HCT116 (cell line): ENCODE measurements at regions not wholly inside any gene's neighbourhood (a gene's known extent, or its start where the extent isn't known, plus 50 kb on each side); places are given as distances from the start of the nearest gene placed in this dataset.

Experiments used
- ATAC-seq: fragments of 200-7000 bp; cut with Tn5 transposase; 2 replicates; pipeline ENCODE4 v1.9.1; 2020; ENCODE audit warnings: mild to moderate bottlenecking, moderate library complexity
- BruUV-seq: library from RNA; stranded (reverse); fragments of 400-500 nt; replicated peaks from 2 replicates; lab custom pipeline; 2021; lab: Mats Ljungman, UMichigan
- CTCF ChIA-PET: fragments of 300-600 bp; sonication (Branson Sonifier 250); formaldehyde crosslinking; loops from one replicate; lab custom pipeline; 2021; ENCODE audit warnings: antibody characterized with exemption; lab: Charles Lee
- POLR2A ChIA-PET: fragments of 300-600, 350-600 bp; sonication (Branson Sonifier 250); formaldehyde crosslinking; loops from one replicate; lab custom pipeline; 2021; ENCODE audit warnings: antibody characterized with exemption; lab: Charles Lee
- RAD21 ChIA-PET, 2 experiments: fragments of 300-600 bp; sonication (Branson Sonifier 250); formaldehyde crosslinking; loops; one replicate each; lab custom pipeline; 2023; ENCODE audit warnings: low total read pairs in 2 of 2; ENCODE audit not compliant: uncharacterized antibody in 2 of 2, unreplicated experiment in 2 of 2, low non-redundant PET in 1 of 2; lab: Charles Lee
- DNase-seq: peaks from one replicate; pipeline ENCODE4 v3.0.0-alpha.2; 2010; ENCODE audit warnings: low read depth, low spot score
- H2AFZ ChIP-seq: fragments of 200-600 bp; shearing (Covaris generic), sonication (generic); 2 replicates; pipeline ENCODE4 v1.6.1; 2017; ENCODE audit warnings: low read depth, mixed run types, mixed read lengths, antibody characterized with exemption, low read length; ENCODE audit not compliant: poor library complexity, severe bottlenecking
- H3K27ac ChIP-seq: 2 replicates; pipeline ENCODE4 v1.5.1; 2012; ENCODE audit warnings: low read depth, low read length
- H3K27me3 ChIP-seq: fragments of 200-600 bp; sonication (generic); 2 replicates; pipeline ENCODE4 v1.6.1; 2016; ENCODE audit warnings: mixed run types, low read length, mixed read lengths; ENCODE audit not compliant: insufficient read depth
- H3K36me3 ChIP-seq, 2 experiments: fragments of 200-500 bp in 1 of 2; fragments of 200-600 bp in 1 of 2; sonication (Bioruptor generic) in 1 of 2; sonication (generic) in 1 of 2; 2 replicates each; pipeline versions ENCODE4 v1.5.1 to v1.6.1; 2014 to 2016; ENCODE audit warnings: low read length in 2 of 2, inconsistent platforms in 1 of 2, mixed read lengths in 1 of 2, mixed run types in 1 of 2; ENCODE audit not compliant: insufficient read depth in 2 of 2, control insufficient read depth in 1 of 2
- H3K4me1 ChIP-seq, 2 experiments: fragments of 200-600 bp in 1 of 2; sonication (generic) in 1 of 2; 2 replicates each; pipeline versions ENCODE4 v1.5.1 to v1.6.1; 2012 to 2017; ENCODE audit warnings: low read length in 2 of 2, inconsistent platforms in 1 of 2, mild to moderate bottlenecking in 1 of 2, mixed read lengths in 1 of 2, mixed run types in 1 of 2, moderate library complexity in 1 of 2; ENCODE audit not compliant: insufficient read depth in 2 of 2, control insufficient read depth in 1 of 2
- H3K4me2 ChIP-seq: fragments of 200-600 bp; sonication (generic); 2 replicates; pipeline ENCODE4 v1.6.1; 2017; ENCODE audit warnings: mixed run types, low read length, mixed read lengths
- H3K4me3 ChIP-seq, 2 experiments: fragments of 200-600 bp in 1 of 2; sonication (generic) in 1 of 2; replicated peaks in 1 of 2; 2 replicates each; pipeline ENCODE4 v1.5.1; 2011 to 2016; ENCODE audit warnings: low read length in 2 of 2, control low read depth in 1 of 2, low read depth in 1 of 2, mild to moderate bottlenecking in 1 of 2, mixed read lengths in 1 of 2, mixed run types in 1 of 2
- H3K79me2 ChIP-seq: fragments of 200-600 bp; sonication (generic); 2 replicates; pipeline ENCODE4 v1.6.1; 2017; ENCODE audit warnings: mild to moderate bottlenecking, mixed run types, low read length, moderate library complexity, mixed read lengths; ENCODE audit not compliant: insufficient read depth
- H3K9ac ChIP-seq: fragments of 200-600 bp; sonication (generic); 2 replicates; pipeline ENCODE4 v1.6.1; 2016; ENCODE audit warnings: low read length, mixed read lengths
- H3K9me2 ChIP-seq: fragments of 200-600 bp; sonication (generic), shearing (Covaris generic); 2 replicates; pipeline ENCODE4 v1.6.1; 2017; ENCODE audit warnings: mixed run types, mild to moderate bottlenecking, moderate library complexity; ENCODE audit not compliant: insufficient read depth
- H3K9me3 ChIP-seq, 2 experiments: fragments of 200-500 bp in 1 of 2; fragments of 200-600 bp in 1 of 2; sonication (Bioruptor generic) in 1 of 2; sonication (generic) in 1 of 2; 2 replicates each; pipeline ENCODE4 v1.6.1; 2014 to 2017; ENCODE audit warnings: low read length in 2 of 2, mixed read lengths in 2 of 2, inconsistent platforms in 1 of 2, low read depth in 1 of 2, mild to moderate bottlenecking in 1 of 2, mixed run types in 1 of 2, moderate library complexity in 1 of 2; ENCODE audit not compliant: control insufficient read depth in 1 of 2, insufficient read depth in 1 of 2
- H4K20me1 ChIP-seq: fragments of 200-600 bp; sonication (generic), shearing (Covaris generic); 2 replicates; pipeline ENCODE4 v1.6.1; 2017; ENCODE audit warnings: mixed run types, mild to moderate bottlenecking, moderate library complexity; ENCODE audit not compliant: insufficient read depth
- ATF3 ChIP-seq: IDR thresholded peaks from 2 replicates; pipeline ENCODE4 v1.6.1; 2012
- CBX3 ChIP-seq: IDR thresholded peaks from 2 replicates; pipeline ENCODE4 v1.6.1; 2012; ENCODE audit warnings: low read depth
- CEBPB ChIP-seq: IDR thresholded peaks from 2 replicates; pipeline ENCODE4 v1.6.1; 2012; ENCODE audit warnings: low read depth
- CTCF ChIP-seq, 3 experiments: fragments of 200-600 bp in 1 of 3; sonication (generic) in 1 of 3; IDR thresholded peaks in 2 of 3; conservative IDR thresholded peaks in 1 of 3; 2 replicates each; pipeline ENCODE4 v1.5.1; 2012 to 2017; ENCODE audit warnings: low read depth in 2 of 3, low read length in 2 of 3, antibody characterized with exemption in 1 of 3, borderline replicate concordance in 1 of 3, control low read depth in 1 of 3, mild to moderate bottlenecking in 1 of 3, mixed read lengths in 1 of 3, mixed run types in 1 of 3, moderate library complexity in 1 of 3; ENCODE audit not compliant: insufficient read depth in 1 of 3
- ELF1 ChIP-seq: IDR thresholded peaks from 2 replicates; pipeline ENCODE4 v1.6.1; 2012; ENCODE audit warnings: low read depth, borderline replicate concordance
- EZH2 ChIP-seq: fragments of 200-600 bp; sonication (generic); IDR thresholded peaks from 2 replicates; pipeline ENCODE4 v1.6.1; 2017; ENCODE audit warnings: antibody characterized with exemption, mixed run types
- EZH2phosphoT487 ChIP-seq: fragments of 200-600 bp; IDR thresholded peaks from 2 replicates; pipeline ENCODE4 v1.6.1; 2018; ENCODE audit warnings: antibody characterized with exemption, borderline replicate concordance
- FOSL1 ChIP-seq: IDR thresholded peaks from 2 replicates; pipeline ENCODE4 v1.6.1; 2012; ENCODE audit warnings: low read depth
- MAX ChIP-seq: IDR thresholded peaks from 2 replicates; pipeline ENCODE4 v1.6.1; 2012
- POLR2A ChIP-seq: IDR thresholded peaks from 2 replicates; pipeline ENCODE4 v1.7.0; 2011; ENCODE audit warnings: borderline replicate concordance; ENCODE audit not compliant: insufficient read depth, insufficient read length; ENCODE audit errors: extremely low read depth
- RAD21 ChIP-seq: IDR thresholded peaks from 2 replicates; pipeline ENCODE4 v1.6.1; 2012; ENCODE audit warnings: low read depth, mild to moderate bottlenecking
- REST ChIP-seq: IDR thresholded peaks from 2 replicates; pipeline ENCODE4 v1.6.1; 2012; ENCODE audit warnings: low read depth
- SIN3A ChIP-seq: IDR thresholded peaks from 2 replicates; pipeline ENCODE4 v1.6.1; 2012; ENCODE audit warnings: low read depth
- SRF ChIP-seq: IDR thresholded peaks from 2 replicates; pipeline ENCODE4 v1.6.1; 2012; ENCODE audit warnings: low read depth
- TCF7L2 ChIP-seq: IDR thresholded peaks from 2 replicates; pipeline ENCODE4 v1.7.0; 2011; ENCODE audit warnings: borderline replicate concordance, inconsistent platforms; ENCODE audit not compliant: insufficient read depth, insufficient read length; ENCODE audit errors: extremely low read depth
- YY1 ChIP-seq: IDR thresholded peaks from 2 replicates; pipeline ENCODE4 v1.6.1; 2011; ENCODE audit warnings: low read length, low read depth, moderate library complexity, mild to moderate bottlenecking; ENCODE audit not compliant: insufficient replicate concordance; ENCODE audit errors: extremely low read depth
- ZBTB33 ChIP-seq: IDR thresholded peaks from 2 replicates; pipeline ENCODE4 v1.6.1; 2011; ENCODE audit warnings: mild to moderate bottlenecking, low read length, moderate library complexity; ENCODE audit not compliant: insufficient replicate concordance; ENCODE audit errors: extremely low read depth
- ZFX ChIP-seq: fragments of 450-650 bp; IDR thresholded peaks from 2 replicates; pipeline ENCODE4 v1.6.1; 2017
- ZNF274 ChIP-seq: fragments of 200-500 bp; sonication (Bioruptor generic); IDR thresholded peaks from 2 replicates; pipeline ENCODE4 v1.6.1; 2014; ENCODE audit warnings: mild to moderate bottlenecking, low read depth, low read length, inconsistent platforms
- intact Hi-C: fragments of 100-400 bp; cut with micrococcal nuclease; formaldehyde crosslinking; loops from 2 replicates; pipeline ENCODE4 v1.10.0; 2022

GRCh38 chr20:43397147-43397546 is 60.5 kb upstream of the SRSF6 start:
- Histone ChIP-seq H3K79me2 (no peaks in the 10 kb centered on the region), H3K4me2 (no peak overlapping the region), H3K9ac (no peak overlapping the region), H3K9me2 (no peaks in the 10 kb centered on the region), H3K36me3 (no peaks in the 10 kb centered on the region), H3K4me1 (no peaks in the 10 kb centered on the region), H3K9me3 (no peaks in the 10 kb centered on the region), H2AFZ (no peak overlapping the region), H3K27ac (no peak overlapping the region), H3K27me3 (no peaks in the 10 kb centered on the region), H4K20me1 (no peaks in the 10 kb centered on the region), H3K4me3 (no peak overlapping the region)
- TF ChIP-seq TCF7L2 (no peak), SRF (no peak), CTCF (IDR thresholded peaks at IDR 0.05 in 2 of 3, conservative IDR thresholded peaks at IDR 0.05 in 1 of 3; ENCODE audit: borderline replicate concordance in 1 of 3, insufficient read depth in 1 of 3, low read depth in 2 of 3, low read length in 2 of 3) (no peak), ELF1 (no peak), ZBTB33 (no peak), SIN3A (no peak), YY1 (no peak), CBX3 (no peak), CEBPB (no peak), ATF3 (no peak), RAD21 (no peak), MAX (no peak), FOSL1 (no peak), EZH2 (no peak), EZH2phosphoT487 (no peak), POLR2A (no peak), ZFX (no peak), ZNF274 (no peak), REST (no peak)
- intact Hi-C loops = no loop called here
- ChIA-PET CTCF (interaction anchor here (0.8 kb wide), 1 partner anchor 12 kb away, joined by 3 read pairs; no protein-coding TSS in a partner anchor), POLR2A (no interaction called here), RAD21 (no interaction called here)
- DNase-seq = no peak
- ATAC-seq = no peak
- no TSS peak for BruUV-seq
